GM19099 (cell line): ENCODE measurements at regions not wholly inside any gene's neighbourhood (a gene's known extent, or its start where the extent isn't known, plus 50 kb on each side); places are given as distances from the start of the nearest gene placed in this dataset.

Experiments
- POLR2A ChIP-seq: IDR thresholded peaks from 3 replicates; pipeline ENCODE4 v1.6.1; 2011; ENCODE audit warnings: low read depth; ENCODE audit not compliant: insufficient read length; ENCODE audit errors: extremely low read depth

GRCh38 chr10:109030581-109031210 lies 892.6 kb downstream of the XPNPEP1 start:
- no peak for TF ChIP-seq POLR2A

GRCh38 chr10:109029870-109030269 lies 893.4 kb downstream of the XPNPEP1 start:
- no peak for TF ChIP-seq POLR2A

- TF ChIP-seq POLR2A: no peak
Observed at GRCh38 chr10:109027534-109028185, 895.7 kb downstream of the XPNPEP1 start.

GRCh38 chr10:109025172-109025571 lies 898.1 kb downstream of the XPNPEP1 start:
- no peak for TF ChIP-seq POLR2A

- no peak for TF ChIP-seq POLR2A
Observed at GRCh38 chr10:109022417-109023049, 900.8 kb downstream of the XPNPEP1 start.

- TF ChIP-seq POLR2A: no peak
Observed at GRCh38 chr10:109019001-109019424, 904.3 kb downstream of the XPNPEP1 start.

- no peak for TF ChIP-seq POLR2A
Observed at GRCh38 chr10:109007514-109007913, 915.8 kb downstream of the XPNPEP1 start.

GRCh38 chr10:108990441-108990840 lies 932.9 kb downstream of the XPNPEP1 start:
- TF ChIP-seq POLR2A: no peak

- no peak for TF ChIP-seq POLR2A
Observed at GRCh38 chr10:108989976-108990375, 933.3 kb downstream of the XPNPEP1 start.

GRCh38 chr10:108982159-108982558 lies 941.2 kb downstream of the XPNPEP1 start:
- TF ChIP-seq POLR2A: no peak

- TF ChIP-seq POLR2A: no peak
Observed at GRCh38 chr10:108980869-108981268, 942.4 kb downstream of the XPNPEP1 start.

GRCh38 chr10:108975459-108976058 lies 947.8 kb downstream of the XPNPEP1 start:
- TF ChIP-seq POLR2A: no peak

GRCh38 chr10:108970016-108970415 lies 953.3 kb downstream of the XPNPEP1 start:
- no peak for TF ChIP-seq POLR2A

- no peak for TF ChIP-seq POLR2A
Observed at GRCh38 chr10:108966411-108966810, 956.9 kb downstream of the XPNPEP1 start.

GRCh38 chr10:108966005-108966404 lies 957.3 kb downstream of the XPNPEP1 start:
- TF ChIP-seq POLR2A: no peak

GRCh38 chr10:108962172-108962571 lies 961.1 kb downstream of the XPNPEP1 start:
- TF ChIP-seq POLR2A: no peak
